Activated CD8-positive, alpha-beta memory T cell treated with anti-CD3 and anti-CD28 coated beads for 36 hours (primary cell): ENCODE measurements at regions not wholly inside any gene's neighbourhood (a gene's known extent, or its start where the extent isn't known, plus 50 kb on each side); places are given as distances from the start of the nearest gene placed in this dataset.

Experiments
- CTCF ChIA-PET: fragments of 350-600 bp; sonication (Branson Sonifier 250); formaldehyde crosslinking; loops from one replicate; lab custom pipeline; 2021; ENCODE audit warnings: antibody characterized with exemption; lab: Charles Lee
- POLR2A ChIA-PET: fragments of 350-600 bp; sonication (Branson Sonifier 250); formaldehyde crosslinking; loops from one replicate; lab custom pipeline; 2021; ENCODE audit warnings: antibody characterized with exemption; lab: Charles Lee

DNA sequence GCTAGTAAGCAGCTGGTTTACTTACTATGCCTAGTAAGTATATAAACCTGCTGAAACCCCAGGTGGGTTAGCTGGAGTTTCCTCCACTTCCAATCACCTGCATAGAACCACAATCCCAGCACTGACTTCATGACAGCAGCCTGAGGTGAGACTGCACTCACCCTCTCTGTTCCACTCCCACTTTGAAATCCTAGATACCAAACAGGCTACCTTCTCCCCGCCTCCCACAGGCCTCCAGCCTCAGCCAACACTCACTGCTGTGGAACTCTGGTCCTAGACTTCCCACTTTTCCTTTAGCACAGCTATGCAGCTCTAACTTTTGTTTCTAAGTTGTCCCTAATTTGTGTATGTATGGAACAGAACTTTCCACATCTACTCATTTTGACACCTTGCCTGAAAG is 149.7 kb upstream of the ARID1B start:
- ChIA-PET POLR2A (no interaction called here), CTCF (no interaction called here)

DNA sequence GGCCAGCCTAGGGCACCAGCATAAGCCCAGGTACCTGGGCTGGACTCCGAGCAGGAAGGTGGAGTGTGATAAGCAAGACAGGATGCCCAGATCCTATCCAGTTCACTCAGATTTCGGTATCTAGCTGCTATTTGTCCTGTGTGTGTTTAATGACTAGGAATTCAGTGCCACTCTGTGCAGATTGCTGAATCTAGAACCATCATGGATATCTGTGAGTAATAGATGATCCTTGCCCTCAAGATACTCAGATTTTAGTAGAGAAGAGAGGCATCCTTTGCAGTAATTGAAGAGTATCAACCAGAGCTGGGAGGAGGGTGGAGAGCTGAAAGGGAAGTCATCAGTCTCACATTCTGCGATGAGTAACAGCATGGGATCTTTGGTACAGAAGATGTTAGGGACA is 155.0 kb upstream of the ARID1B start:
- CTCF ChIA-PET, result interaction anchor here (1.2 kb wide), 1 partner anchor 530 kb away, joined by 3 read pairs; no protein-coding TSS in a partner anchor
- POLR2A ChIA-PET, result no interaction called here

DNA sequence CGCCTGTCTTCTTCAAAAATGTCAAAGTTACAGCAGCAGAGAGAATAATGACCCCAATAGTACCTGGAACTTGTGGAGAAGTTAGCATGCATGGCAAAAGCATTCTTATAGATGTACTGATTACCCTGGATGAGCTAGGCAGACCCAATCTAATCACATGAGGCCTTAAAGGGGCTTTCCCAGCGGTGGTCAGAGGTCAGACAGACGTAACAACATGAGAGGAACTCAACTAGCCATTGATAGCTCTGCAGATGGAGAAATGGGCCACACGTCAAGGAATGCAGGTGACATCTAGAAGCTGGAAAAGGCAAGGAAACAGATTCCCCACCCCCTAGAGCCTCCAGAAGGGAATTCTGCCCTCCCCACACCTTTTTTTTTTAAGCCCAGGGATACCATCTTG is 156.8 kb upstream of the ARID1B start:
- ChIA-PET POLR2A (no interaction called here), CTCF (interaction anchor here (0.7 kb wide), 1 partner anchor 112 kb away, joined by 3 read pairs; no protein-coding TSS in a partner anchor)

DNA sequence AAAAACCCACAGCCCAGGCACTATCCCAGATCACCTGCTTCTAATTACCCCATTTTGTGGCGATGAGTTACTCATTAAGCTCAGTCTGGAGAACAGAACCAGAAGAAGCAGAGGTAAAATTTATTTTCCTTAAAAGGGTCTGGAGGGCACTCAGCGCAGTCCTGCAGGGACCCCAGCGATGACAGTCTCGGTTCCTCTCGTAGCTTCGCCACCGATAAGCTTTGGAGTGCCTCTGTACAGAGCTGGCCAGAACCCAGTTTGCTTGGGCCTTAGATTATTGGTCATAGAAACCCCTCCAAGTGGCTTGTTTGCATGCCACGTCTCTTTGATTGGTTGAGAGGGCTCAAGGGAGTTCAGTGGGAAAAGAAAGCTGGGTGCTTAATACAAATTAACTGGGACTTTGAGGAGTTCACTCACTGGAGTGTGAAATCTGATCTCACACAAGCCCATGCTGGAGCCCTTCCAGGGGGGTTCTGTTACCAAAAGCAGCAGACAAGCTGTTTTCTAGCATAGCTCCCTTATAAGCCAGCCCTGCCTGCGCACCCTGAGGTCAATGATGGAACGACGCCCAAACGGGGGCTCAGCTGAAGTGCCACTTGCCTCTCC is 158.5 kb upstream of the ARID1B start:
- POLR2A ChIA-PET, result no interaction called here
- CTCF ChIA-PET, result no interaction called here

DNA sequence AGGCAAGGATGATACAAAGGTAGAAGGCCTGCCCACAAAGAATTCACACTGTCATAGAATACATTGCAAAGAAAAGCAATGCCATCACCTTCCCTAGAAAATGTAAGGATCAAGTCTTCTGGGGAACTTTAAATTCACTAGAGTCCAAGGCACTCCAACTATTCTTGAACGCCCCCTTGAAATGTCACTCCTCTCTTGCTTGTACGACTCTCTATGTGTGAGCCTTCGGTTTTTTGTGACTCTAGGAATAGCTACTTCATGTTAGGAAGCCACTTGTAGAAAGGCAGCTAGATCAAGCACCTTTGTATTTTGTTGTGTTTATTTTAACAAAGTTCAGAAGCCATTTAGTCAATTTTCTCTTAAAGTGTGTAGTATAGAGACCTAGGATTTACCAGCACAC is 159.2 kb upstream of the ARID1B start:
- POLR2A ChIA-PET, result no interaction called here
- CTCF ChIA-PET, result no interaction called here

DNA sequence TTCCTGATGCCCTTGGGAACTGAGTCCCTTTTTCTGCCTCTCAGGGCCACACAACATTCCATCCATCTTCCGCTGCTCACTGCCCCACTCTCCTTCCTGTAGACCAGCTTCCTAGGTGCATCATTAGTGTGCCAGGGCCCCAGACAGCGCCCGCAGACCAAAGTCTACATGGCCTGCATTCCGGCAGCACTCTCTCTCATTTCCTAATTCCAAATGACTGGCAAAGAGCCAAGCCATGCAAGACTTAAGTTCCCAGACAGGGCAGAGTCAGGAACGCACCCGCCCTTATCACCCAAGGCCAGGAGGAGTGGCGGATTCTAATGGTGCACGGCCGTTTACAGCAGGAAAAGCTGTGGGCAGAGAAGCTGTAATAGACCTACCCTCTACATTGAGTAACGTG is 159.8 kb upstream of the ARID1B start:
- CTCF ChIA-PET, result no interaction called here
- POLR2A ChIA-PET, result no interaction called here

DNA sequence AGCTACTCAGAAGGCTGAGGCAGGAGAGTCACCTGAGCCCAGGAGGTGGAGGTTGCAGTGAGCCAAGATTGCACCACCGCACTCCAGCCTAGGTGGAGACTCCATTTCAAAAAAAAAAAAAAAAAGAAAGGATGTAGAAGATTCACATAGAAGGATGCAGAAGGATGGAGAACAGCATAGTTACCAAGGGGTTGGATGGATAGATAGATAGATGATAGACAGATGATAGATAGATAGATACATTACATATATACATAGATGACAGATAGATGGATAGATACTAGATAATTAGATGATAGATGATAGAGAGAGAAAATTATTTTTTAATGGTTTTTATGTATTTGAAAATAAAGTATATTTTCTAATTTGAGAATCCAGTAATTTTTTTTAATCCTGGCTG is 160.7 kb upstream of the ARID1B start:
- ChIA-PET POLR2A (no interaction called here), CTCF (no interaction called here)

DNA sequence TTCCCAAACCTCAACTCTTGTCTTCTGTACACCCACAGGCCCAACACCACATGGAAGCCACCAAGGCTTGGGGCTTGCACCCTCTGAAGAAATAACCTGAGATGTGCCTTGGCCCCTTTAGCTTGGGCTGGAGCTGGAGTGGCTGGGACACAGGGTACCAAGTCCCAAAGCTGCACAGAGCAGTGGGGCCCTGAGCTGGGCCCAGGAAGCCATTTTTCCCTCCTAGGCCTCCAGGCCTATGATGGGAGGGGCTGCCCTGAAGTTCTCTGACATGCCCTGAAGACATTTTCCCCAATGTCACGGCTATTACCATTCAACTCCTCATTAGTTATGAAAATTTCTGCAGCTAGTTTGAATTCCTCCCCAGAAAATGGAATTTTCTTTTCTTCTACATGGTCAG is 163.2 kb upstream of the ARID1B start:
- CTCF ChIA-PET, result no interaction called here

DNA sequence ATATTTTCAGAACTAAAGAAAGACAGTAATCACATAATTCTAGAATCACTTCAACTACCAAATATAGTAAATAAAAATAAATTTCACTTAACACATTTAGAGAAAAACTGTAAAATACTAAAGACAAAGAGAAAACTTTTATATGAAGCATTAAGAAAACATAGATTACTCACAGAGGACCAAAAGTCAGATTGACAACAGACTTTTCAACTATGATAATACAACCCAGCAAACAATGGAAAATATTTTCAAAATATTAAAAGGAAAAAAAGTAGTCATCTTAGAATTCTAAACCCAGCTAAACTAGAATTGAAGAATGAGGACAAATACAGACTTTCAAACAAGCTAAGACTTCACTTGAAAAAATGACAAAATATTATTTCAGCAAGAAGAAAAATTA is 164.8 kb upstream of the ARID1B start:
- ChIA-PET POLR2A (no interaction called here), CTCF (no interaction called here)

More for the DNA sequence above, 163.2 kb upstream of the ARID1B start:
- POLR2A ChIA-PET, result no interaction called here

DNA sequence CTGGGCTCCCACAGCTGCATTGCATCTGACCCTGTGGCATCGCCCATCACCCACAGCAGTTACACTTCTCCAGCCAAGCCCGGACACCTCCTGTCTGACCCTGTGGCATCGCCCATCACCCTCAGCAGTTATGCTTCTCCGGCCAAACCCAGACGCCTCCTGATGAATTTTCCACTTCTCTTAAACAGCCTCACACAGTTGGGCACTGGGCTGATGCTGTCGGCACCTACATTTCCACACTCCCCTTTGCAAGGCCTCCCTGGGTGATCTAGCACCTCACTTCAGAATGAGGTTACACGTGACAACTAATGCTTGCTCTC is 175.2 kb upstream of the ARID1B start:
- POLR2A ChIA-PET, result no interaction called here
- CTCF ChIA-PET, result no interaction called here

DNA sequence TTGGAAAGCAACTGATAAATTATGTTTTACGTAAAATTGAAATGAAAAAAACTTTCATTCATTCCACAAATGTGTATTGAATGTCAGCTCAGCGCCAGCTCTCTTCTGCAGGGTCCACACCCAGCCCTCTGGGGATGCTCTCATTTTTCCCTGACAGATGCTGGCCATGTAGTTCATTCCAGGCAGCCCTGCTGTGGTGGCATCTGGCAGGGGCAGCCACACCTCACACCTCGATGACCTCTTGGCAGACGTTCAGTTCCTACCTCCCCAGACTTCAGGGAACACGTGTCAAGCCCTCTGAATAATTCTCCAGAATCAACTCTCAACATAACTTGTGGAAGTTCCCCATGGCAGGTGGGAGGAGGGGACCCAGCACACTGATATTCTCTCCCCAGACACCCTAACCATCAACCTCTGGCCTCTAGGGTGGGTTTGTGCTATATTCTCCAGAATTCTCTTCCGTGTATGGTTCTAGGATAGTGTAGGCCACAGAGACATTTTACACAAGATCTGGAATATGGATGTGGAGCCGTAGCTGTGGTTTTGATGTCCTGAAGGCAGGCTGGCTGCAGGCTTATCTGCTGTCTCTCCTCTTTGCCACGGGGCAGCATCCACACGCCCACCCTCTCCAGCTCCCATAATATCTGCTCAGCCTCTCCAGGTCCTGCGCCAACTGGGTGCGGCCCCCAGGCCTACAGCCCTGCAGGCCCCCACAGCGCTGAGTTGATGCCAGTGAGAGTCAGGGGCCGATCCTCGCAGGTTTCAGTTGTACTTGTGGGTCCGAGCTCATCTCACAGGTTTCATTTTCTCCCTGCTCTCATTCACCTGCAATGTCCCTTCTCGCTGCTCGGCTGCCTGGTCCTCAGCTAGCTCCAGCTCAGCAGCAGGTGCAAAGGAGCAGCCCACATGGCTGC is 175.8 kb upstream of the ARID1B start:
- POLR2A ChIA-PET, result no interaction called here
- CTCF ChIA-PET, result no interaction called here

DNA sequence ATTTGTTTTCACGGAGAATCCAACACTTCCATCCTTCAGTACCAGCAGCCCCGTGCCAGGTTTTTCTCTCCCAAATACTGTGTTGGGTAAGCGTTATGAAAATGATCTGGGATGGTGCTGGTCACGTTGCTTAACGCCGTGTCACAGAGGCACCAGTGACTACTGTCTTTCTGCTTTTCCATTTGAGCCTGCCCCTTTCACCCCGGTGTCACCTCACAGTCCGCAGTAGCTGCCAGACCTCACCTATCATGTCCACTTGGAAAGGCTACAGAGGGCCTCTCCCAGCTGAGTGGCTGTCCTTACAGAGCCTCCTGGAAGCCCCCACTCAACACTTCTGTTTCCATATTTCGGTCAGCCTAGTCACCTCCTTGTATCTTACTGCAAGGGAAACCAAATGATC is 176.5 kb upstream of the ARID1B start:
- ChIA-PET CTCF (no interaction called here), POLR2A (no interaction called here)

DNA sequence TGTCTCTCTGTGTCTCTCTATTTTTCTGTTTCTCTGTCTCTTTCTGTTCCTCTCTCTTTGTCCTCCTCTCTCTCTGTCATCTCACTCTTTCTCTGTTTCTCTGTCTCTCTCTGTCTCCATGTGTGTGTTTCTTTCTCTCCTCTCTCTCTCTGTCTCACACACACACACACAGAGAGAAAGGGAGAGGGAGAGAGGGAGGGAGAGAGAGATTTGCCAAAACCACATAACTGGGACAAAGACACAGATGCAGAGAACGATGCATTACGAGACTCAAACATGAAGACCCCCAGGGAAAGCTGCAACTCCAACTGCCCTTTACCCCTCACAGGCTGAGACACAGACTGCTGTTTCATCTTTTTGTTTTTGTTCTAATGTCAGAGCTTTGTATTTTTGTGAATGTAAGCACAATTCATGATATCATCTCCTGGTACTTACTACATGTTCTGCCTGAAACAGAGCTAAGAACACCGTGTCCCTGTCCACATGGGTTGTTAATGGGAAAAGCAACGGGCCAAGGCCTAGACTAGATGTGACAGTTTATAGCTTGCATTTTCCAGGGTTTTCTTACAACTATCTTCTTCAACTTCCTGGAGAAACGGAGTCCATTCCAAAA is 177.1 kb upstream of the ARID1B start:
- POLR2A ChIA-PET, result no interaction called here
- CTCF ChIA-PET, result no interaction called here

DNA sequence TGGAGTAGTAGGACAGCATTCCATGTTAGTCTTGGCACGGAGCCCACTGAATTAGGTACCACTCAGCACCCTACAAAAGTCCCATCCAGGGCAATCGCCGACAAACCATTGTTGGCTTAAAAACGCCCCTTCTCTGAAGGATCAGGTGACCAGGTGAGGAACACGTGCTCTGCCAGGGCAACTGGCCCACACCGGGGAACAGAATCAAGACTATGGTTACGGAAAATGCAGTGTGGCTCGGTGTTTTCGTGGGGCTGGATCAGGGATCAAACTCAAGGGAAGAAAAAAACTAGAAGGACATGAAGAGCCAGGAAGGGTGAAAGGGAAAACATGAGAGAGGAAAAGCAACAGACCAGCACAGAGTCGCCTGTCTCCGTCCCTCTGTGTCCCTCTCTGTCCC is 177.8 kb upstream of the ARID1B start:
- CTCF ChIA-PET, result no interaction called here
- POLR2A ChIA-PET, result no interaction called here

DNA sequence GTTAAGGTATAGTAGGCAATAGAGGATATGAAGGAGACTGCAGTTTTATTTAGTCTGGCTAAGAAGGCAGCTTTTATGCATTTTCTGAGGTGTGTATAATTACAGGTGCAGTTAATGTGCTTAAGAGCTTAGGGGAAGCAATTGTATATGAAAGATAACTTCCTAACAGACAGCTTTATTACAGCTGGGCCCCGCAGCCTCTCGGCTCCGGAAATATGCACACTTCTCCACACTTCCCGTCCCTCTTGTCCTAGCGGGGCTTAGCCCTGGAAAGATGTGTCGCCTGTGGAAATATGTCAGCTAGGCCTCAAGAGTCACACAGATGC is 178.4 kb upstream of the ARID1B start:
- POLR2A ChIA-PET, result no interaction called here
- CTCF ChIA-PET, result no interaction called here

DNA sequence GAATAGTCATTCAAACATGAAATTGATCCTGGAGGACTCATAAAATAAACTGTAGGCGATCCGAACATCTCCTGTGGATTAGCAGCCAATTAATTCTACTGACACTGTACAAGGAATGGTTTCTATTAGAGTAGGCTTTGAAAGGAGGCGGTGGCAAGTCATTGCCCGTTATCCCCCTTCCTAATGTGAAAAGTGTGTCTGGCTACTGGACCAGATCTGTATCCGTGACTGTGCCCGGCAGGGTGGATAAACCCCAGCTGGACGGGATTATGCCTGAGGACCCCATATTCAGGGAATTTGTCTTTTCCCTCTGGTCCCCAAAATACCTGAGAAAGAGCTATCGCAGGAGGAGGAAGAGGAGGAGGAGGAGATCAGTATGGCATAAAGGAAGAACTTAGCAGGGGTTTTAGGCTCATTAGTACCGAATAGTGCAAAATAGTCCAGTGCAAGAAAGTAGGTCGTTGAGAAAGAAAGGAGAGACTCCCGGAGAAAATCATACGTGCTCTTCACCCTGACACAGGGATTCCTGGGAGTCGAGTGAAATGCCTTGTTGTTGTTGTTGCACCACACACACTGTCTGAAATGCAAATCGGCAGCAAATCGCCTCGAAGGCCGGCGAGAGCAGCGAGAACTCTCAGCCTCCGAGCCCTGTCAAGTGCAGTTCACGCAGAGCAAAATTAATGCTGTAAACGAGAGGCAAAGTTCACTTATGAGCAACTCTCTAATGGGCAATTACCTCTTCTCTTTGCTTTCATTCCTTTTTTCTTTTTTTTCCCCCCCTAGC is 178.9 kb upstream of the ARID1B start:
- ChIA-PET CTCF (no interaction called here), POLR2A (no interaction called here)

DNA sequence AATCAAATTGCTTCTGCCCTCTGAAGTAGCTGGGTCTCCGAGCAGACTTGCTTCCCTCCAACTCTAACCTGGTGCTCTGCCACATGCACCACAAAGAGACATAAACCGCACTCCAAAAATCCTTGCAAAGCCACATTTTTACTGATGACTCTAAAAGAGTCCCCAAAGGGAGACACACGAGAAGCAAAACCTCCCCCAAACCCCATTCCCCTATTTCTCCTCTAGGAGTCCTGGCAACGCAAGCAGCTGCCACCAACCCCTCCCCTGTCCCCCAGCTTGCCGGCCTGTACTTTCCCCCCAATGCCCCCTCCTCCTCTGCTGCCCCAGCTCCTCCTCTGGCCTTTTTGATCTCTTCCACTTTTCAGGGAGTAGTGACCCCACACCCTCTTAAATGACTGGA is 180.1 kb upstream of the ARID1B start:
- ChIA-PET POLR2A (no interaction called here), CTCF (no interaction called here)

DNA sequence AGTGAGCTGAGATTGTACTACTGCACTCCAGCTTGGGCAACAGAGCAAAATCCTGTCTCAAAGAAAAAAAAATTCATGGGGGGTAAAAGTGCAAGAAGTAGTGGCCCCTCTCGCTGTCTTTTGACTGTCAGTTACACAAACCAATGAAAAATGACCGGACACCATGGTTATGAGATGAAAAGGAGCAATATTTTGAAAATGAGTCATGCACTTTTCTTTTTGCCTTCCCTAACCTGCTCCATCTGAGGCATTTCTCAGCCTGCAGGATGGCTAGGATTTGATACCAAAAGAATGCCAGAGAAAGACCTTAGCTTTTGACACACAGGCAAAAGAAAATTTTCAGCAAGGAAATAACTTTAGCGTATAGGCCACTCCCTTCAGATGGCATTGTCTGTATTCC is 181.7 kb upstream of the ARID1B start:
- POLR2A ChIA-PET, result no interaction called here
- CTCF ChIA-PET, result no interaction called here

DNA sequence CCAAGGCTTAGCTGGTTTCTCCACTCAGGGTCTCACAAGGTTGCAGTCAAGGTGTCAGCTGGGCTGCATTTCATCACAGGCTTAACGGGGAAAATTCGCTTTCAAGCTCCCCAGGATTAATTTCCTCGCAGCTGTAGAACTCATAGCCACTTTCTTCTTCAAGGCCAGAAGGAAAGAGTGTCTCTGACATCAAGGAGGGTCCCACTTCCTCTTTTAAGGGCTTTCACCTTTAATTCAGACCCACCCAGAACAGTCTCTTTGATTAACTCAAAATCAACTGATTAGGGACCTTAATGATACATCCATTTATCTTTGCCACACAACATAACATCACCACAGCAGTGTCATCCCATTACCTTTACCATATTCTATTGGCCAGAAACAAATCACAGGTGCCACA is 183.3 kb upstream of the ARID1B start:
- POLR2A ChIA-PET, result no interaction called here
- CTCF ChIA-PET, result no interaction called here

DNA sequence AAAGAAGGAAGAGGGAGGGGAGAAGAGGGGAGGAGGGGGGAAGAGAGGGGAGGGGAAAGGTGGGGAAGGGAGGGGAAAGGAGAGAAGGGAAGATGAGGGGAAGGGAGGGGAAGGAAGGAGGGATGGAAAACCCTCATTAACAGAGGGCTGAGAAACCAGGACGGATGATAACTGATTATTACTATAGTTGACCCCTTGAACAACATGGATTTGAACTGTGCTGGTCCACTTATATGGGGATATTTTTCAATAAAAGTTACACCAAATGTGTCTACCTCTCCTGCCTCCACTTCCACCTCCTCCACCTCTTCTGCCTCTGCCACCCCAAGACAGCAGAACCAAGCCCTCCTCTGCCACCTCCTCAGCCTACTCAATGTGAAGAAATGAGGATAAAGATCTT is 184.1 kb upstream of the ARID1B start:
- ChIA-PET POLR2A (no interaction called here), CTCF (no interaction called here)
